ENCODE measurements at regions not wholly inside any gene's neighbourhood (a gene's known extent, or its start where the extent isn't known, plus 50 kb on each side); places are given as distances from the start of the nearest gene placed in this dataset.

DNA sequence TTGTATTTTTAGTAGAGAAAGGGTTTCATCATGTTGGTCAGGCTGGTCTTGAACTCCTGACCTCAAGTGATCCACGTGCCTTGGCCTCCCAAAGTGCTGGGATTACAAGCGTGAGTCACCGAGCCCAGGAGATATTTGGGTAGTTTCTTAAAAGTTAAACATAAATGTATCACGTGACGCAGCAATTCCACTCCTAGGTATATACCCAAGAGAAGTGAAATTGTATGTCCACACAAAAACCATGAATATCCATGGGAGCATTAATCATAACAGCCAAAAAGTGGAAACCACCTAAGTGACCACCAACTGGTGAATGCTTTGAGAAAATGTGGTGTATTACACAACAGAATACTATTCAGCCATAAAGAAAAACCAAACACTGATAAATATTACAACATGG, 164.8 kb downstream of the MRPL14 start (continued):
- TF ChIP-seq, protein P1, sequence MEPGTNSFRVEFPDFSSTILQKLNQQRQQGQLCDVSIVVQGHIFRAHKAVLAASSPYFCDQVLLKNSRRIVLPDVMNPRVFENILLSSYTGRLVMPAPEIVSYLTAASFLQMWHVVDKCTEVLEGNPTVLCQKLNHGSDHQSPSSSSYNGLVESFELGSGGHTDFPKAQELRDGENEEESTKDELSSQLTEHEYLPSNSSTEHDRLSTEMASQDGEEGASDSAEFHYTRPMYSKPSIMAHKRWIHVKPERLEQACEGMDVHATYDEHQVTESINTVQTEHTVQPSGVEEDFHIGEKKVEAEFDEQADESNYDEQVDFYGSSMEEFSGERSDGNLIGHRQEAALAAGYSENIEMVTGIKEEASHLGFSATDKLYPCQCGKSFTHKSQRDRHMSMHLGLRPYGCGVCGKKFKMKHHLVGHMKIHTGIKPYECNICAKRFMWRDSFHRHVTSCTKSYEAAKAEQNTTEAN (CRISPR knock-in tag; IDR thresholded peaks at IDR 0.05), result no peak
- TF ChIP-seq, protein P2, sequence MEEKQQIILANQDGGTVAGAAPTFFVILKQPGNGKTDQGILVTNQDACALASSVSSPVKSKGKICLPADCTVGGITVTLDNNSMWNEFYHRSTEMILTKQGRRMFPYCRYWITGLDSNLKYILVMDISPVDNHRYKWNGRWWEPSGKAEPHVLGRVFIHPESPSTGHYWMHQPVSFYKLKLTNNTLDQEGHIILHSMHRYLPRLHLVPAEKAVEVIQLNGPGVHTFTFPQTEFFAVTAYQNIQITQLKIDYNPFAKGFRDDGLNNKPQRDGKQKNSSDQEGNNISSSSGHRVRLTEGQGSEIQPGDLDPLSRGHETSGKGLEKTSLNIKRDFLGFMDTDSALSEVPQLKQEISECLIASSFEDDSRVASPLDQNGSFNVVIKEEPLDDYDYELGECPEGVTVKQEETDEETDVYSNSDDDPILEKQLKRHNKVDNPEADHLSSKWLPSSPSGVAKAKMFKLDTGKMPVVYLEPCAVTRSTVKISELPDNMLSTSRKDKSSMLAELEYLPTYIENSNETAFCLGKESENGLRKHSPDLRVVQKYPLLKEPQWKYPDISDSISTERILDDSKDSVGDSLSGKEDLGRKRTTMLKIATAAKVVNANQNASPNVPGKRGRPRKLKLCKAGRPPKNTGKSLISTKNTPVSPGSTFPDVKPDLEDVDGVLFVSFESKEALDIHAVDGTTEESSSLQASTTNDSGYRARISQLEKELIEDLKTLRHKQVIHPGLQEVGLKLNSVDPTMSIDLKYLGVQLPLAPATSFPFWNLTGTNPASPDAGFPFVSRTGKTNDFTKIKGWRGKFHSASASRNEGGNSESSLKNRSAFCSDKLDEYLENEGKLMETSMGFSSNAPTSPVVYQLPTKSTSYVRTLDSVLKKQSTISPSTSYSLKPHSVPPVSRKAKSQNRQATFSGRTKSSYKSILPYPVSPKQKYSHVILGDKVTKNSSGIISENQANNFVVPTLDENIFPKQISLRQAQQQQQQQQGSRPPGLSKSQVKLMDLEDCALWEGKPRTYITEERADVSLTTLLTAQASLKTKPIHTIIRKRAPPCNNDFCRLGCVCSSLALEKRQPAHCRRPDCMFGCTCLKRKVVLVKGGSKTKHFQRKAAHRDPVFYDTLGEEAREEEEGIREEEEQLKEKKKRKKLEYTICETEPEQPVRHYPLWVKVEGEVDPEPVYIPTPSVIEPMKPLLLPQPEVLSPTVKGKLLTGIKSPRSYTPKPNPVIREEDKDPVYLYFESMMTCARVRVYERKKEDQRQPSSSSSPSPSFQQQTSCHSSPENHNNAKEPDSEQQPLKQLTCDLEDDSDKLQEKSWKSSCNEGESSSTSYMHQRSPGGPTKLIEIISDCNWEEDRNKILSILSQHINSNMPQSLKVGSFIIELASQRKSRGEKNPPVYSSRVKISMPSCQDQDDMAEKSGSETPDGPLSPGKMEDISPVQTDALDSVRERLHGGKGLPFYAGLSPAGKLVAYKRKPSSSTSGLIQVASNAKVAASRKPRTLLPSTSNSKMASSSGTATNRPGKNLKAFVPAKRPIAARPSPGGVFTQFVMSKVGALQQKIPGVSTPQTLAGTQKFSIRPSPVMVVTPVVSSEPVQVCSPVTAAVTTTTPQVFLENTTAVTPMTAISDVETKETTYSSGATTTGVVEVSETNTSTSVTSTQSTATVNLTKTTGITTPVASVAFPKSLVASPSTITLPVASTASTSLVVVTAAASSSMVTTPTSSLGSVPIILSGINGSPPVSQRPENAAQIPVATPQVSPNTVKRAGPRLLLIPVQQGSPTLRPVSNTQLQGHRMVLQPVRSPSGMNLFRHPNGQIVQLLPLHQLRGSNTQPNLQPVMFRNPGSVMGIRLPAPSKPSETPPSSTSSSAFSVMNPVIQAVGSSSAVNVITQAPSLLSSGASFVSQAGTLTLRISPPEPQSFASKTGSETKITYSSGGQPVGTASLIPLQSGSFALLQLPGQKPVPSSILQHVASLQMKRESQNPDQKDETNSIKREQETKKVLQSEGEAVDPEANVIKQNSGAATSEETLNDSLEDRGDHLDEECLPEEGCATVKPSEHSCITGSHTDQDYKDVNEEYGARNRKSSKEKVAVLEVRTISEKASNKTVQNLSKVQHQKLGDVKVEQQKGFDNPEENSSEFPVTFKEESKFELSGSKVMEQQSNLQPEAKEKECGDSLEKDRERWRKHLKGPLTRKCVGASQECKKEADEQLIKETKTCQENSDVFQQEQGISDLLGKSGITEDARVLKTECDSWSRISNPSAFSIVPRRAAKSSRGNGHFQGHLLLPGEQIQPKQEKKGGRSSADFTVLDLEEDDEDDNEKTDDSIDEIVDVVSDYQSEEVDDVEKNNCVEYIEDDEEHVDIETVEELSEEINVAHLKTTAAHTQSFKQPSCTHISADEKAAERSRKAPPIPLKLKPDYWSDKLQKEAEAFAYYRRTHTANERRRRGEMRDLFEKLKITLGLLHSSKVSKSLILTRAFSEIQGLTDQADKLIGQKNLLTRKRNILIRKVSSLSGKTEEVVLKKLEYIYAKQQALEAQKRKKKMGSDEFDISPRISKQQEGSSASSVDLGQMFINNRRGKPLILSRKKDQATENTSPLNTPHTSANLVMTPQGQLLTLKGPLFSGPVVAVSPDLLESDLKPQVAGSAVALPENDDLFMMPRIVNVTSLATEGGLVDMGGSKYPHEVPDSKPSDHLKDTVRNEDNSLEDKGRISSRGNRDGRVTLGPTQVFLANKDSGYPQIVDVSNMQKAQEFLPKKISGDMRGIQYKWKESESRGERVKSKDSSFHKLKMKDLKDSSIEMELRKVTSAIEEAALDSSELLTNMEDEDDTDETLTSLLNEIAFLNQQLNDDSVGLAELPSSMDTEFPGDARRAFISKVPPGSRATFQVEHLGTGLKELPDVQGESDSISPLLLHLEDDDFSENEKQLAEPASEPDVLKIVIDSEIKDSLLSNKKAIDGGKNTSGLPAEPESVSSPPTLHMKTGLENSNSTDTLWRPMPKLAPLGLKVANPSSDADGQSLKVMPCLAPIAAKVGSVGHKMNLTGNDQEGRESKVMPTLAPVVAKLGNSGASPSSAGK (IDR thresholded peaks at IDR 0.05), result peak; percentile 86
- no peak for TF ChIP-seq HIVEP1 (CRISPR knock-in tag; IDR thresholded peaks at IDR 0.05)
- TF ChIP-seq LCOR (CRISPR knock-in tag; IDR thresholded peaks at IDR 0.05), result no peak
- no peak for TF ChIP-seq IRF2 (CRISPR knock-in tag; IDR thresholded peaks at IDR 0.05)
- TF ChIP-seq, protein P3, sequence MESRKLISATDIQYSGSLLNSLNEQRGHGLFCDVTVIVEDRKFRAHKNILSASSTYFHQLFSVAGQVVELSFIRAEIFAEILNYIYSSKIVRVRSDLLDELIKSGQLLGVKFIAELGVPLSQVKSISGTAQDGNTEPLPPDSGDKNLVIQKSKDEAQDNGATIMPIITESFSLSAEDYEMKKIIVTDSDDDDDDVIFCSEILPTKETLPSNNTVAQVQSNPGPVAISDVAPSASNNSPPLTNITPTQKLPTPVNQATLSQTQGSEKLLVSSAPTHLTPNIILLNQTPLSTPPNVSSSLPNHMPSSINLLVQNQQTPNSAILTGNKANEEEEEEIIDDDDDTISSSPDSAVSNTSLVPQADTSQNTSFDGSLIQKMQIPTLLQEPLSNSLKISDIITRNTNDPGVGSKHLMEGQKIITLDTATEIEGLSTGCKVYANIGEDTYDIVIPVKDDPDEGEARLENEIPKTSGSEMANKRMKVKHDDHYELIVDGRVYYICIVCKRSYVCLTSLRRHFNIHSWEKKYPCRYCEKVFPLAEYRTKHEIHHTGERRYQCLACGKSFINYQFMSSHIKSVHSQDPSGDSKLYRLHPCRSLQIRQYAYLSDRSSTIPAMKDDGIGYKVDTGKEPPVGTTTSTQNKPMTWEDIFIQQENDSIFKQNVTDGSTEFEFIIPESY (CRISPR knock-in tag; IDR thresholded peaks at IDR 0.05), result no peak
- TF ChIP-seq TRIM24 (IDR thresholded peaks at IDR 0.05), result peak; percentile 70 to 86
- TF ChIP-seq, protein P4, sequence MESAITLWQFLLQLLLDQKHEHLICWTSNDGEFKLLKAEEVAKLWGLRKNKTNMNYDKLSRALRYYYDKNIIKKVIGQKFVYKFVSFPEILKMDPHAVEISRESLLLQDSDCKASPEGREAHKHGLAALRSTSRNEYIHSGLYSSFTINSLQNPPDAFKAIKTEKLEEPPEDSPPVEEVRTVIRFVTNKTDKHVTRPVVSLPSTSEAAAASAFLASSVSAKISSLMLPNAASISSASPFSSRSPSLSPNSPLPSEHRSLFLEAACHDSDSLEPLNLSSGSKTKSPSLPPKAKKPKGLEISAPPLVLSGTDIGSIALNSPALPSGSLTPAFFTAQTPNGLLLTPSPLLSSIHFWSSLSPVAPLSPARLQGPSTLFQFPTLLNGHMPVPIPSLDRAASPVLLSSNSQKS (CRISPR knock-in tag; IDR thresholded peaks at IDR 0.05), result no peak
- TF ChIP-seq HSF4 (CRISPR knock-in tag; IDR thresholded peaks at IDR 0.05; ENCODE audit: borderline replicate concordance), result no peak
- peak in 1 of 2 experiments; percentile 18; a peak in 1 of 3 replicates for TF ChIP-seq CBX3 (IDR thresholded peaks at IDR 0.05; ENCODE audit: borderline replicate concordance in 1 of 2, low read length in 2 of 2)
- TF ChIP-seq ZNF696 (CRISPR knock-in tag; conservative IDR thresholded peaks at IDR 0.05), result no peak
- TF ChIP-seq POLR2AphosphoS2 (IDR thresholded peaks at IDR 0.05; ENCODE audit: low read length), result no peak
- peak; percentile 77; the same call in 1 of the 2 replicates for TF ChIP-seq ZNF668 (CRISPR knock-in tag; IDR thresholded peaks at IDR 0.05)
- no peak for TF ChIP-seq POLR3G (IDR thresholded peaks at IDR 0.05; ENCODE audit: extremely low read depth, insufficient read length, insufficient replicate concordance)

Data from K562 (cell line).